SK-N-SH (cell line): ENCODE measurements at regions not wholly inside any gene's neighbourhood (a gene's known extent, or its start where the extent isn't known, plus 50 kb on each side); places are given as distances from the start of the nearest gene placed in this dataset.

Experiments
- CTCF ChIA-PET: fragments of 300-600, 350-600 bp; formaldehyde crosslinking; extraction: SDS; loops from one replicate; lab custom pipeline; 2021; lab: Yijun Ruan, JAX
- POLR2A ChIA-PET: fragments of 350-600 bp; sonication (Branson Sonifier 250); formaldehyde crosslinking; extraction: SDS; loops from one replicate; lab custom pipeline; 2020; ENCODE audit warnings: antibody characterized with exemption, inconsistent platforms; lab: Yijun Ruan, JAX
- DNase-seq: peaks from one replicate; pipeline ENCODE4 v3.0.0; 2012
- H2AFZ ChIP-seq: fragments of 200-600 bp; sonication (generic); 2 replicates; pipeline ENCODE4 v1.8.1; 2016; ENCODE audit warnings: antibody characterized with exemption, mild to moderate bottlenecking, low read depth
- H3F3A ChIP-seq: fragments of 200-600 bp; sonication (generic); replicated peaks from 2 replicates; pipeline ENCODE3; 2016; ENCODE audit warnings: antibody characterized with exemption, mild to moderate bottlenecking; ENCODE audit not compliant: insufficient read depth
- H3K27ac ChIP-seq, 2 experiments: fragments of 200-500 bp in 1 of 2; fragments of 200-600 bp in 1 of 2; sonication (Bioruptor generic) in 1 of 2; sonication (generic), shearing (Covaris generic) in 1 of 2; 2 replicates each; pipeline versions ENCODE4 v1.5.1 to v1.6.1; 2014 to 2016; ENCODE audit warnings: low read depth in 2 of 2, inconsistent platforms in 1 of 2, low read length in 1 of 2, mild to moderate bottlenecking in 1 of 2, mixed read lengths in 1 of 2
- H3K27me3 ChIP-seq: fragments of 200-600 bp; sonication (generic), shearing (Covaris generic); 2 replicates; pipeline ENCODE4 v1.6.1; 2016; ENCODE audit warnings: mixed run types; ENCODE audit not compliant: insufficient read depth
- H3K36me3 ChIP-seq, 2 experiments: fragments of 200-500 bp in 1 of 2; fragments of 200-600 bp in 1 of 2; sonication (Bioruptor generic) in 1 of 2; sonication (generic) in 1 of 2; replicated peaks in 1 of 2; 2 replicates each; pipeline versions ENCODE3 to v1.5.1; 2014 to 2016; ENCODE audit warnings: low read length in 1 of 2, mild to moderate bottlenecking in 1 of 2; ENCODE audit not compliant: insufficient read depth in 2 of 2, control insufficient read depth in 1 of 2
- H3K4me1 ChIP-seq, 2 experiments: fragments of 200-500 bp in 1 of 2; fragments of 200-600 bp in 1 of 2; sonication (Bioruptor generic) in 1 of 2; sonication (generic), shearing (Covaris generic) in 1 of 2; 2 replicates each; pipeline versions ENCODE4 v1.5.1 to v1.6.1; 2014 to 2016; ENCODE audit warnings: low read depth in 1 of 2, low read length in 1 of 2, mixed run types in 1 of 2; ENCODE audit not compliant: insufficient read depth in 2 of 2, control insufficient read depth in 1 of 2
- H3K4me2 ChIP-seq: fragments of 200-600 bp; sonication (generic), shearing (Covaris generic); 2 replicates; pipeline ENCODE4 v1.6.1; 2017; ENCODE audit warnings: mixed run types
- H3K4me3 ChIP-seq, 2 experiments: fragments of 200-500 bp in 1 of 2; fragments of 200-600 bp in 1 of 2; sonication (Bioruptor generic) in 1 of 2; sonication (generic), shearing (Covaris generic) in 1 of 2; 2 replicates each; pipeline versions ENCODE4 v1.5.1 to v1.8.1; 2014 to 2016; ENCODE audit warnings: low read depth in 2 of 2, inconsistent platforms in 1 of 2, low read length in 1 of 2, mild to moderate bottlenecking in 1 of 2, mixed read lengths in 1 of 2, moderate library complexity in 1 of 2
- H3K79me2 ChIP-seq: fragments of 200-600 bp; sonication (generic); 2 replicates; pipeline ENCODE4 v1.8.1; 2017; ENCODE audit warnings: mild to moderate bottlenecking; ENCODE audit not compliant: insufficient read depth
- H3K9ac ChIP-seq: fragments of 200-600 bp; sonication (generic); 2 replicates; pipeline ENCODE4 v1.6.1; 2017; ENCODE audit warnings: mixed run types
- H3K9me2 ChIP-seq: fragments of 200-600 bp; sonication (generic); 2 replicates; pipeline ENCODE4 v1.6.1; 2017; ENCODE audit warnings: mixed run types
- H3K9me3 ChIP-seq: fragments of 200-600 bp; sonication (generic); 2 replicates; pipeline ENCODE4 v1.6.1; 2017; ENCODE audit warnings: mixed run types, mild to moderate bottlenecking, moderate library complexity
- H4K20me1 ChIP-seq: fragments of 200-600 bp; sonication (generic); 2 replicates; pipeline ENCODE4 v1.6.1; 2017; ENCODE audit warnings: mild to moderate bottlenecking, mixed run types; ENCODE audit not compliant: insufficient read depth
- EZH2phosphoT487 ChIP-seq: fragments of 200-600 bp; sonication (generic); IDR thresholded peaks from 2 replicates; pipeline ENCODE4 v1.6.1; 2017; ENCODE audit warnings: low read depth, mixed run types, mild to moderate bottlenecking, antibody characterized with exemption, moderate library complexity, borderline replicate concordance
- FOXJ3 ChIP-seq: sonication (generic); formaldehyde crosslinking; IDR thresholded peaks from 2 replicates; pipeline ENCODE4 v1.5.1; 2020; ENCODE audit warnings: mild to moderate bottlenecking, missing genetic modification reagents
- FOXM1 ChIP-seq: IDR thresholded peaks from 2 replicates; pipeline ENCODE4 v1.4.0; 2012; ENCODE audit warnings: low read depth, mild to moderate bottlenecking
- GABPA ChIP-seq: IDR thresholded peaks from 2 replicates; pipeline ENCODE4 v1.4.0; 2012; ENCODE audit warnings: low read depth, mild to moderate bottlenecking
- JUND ChIP-seq: IDR thresholded peaks from 2 replicates; pipeline ENCODE4 v1.4.0; 2012
- RAD21 ChIP-seq: IDR thresholded peaks from 2 replicates; pipeline ENCODE4 v1.6.1; 2012; ENCODE audit warnings: mild to moderate bottlenecking, low read length
- RCOR1 ChIP-seq: fragments of 150-350 bp; IDR thresholded peaks from 2 replicates; pipeline ENCODE4 v1.6.1; 2017; ENCODE audit warnings: antibody characterized with exemption, low read length
- REST ChIP-seq: IDR thresholded peaks from 2 replicates; pipeline ENCODE4 v1.6.1; 2012; ENCODE audit warnings: mild to moderate bottlenecking, low read depth, low read length, moderate library complexity
- RFX5 ChIP-seq: IDR thresholded peaks from 2 replicates; pipeline ENCODE4 v1.6.1; 2012; ENCODE audit warnings: mild to moderate bottlenecking, improper control_type of control experiment, low read length
- TCF12 ChIP-seq: IDR thresholded peaks from 2 replicates; pipeline ENCODE4 v1.4.0; 2012
- TEAD4 ChIP-seq: IDR thresholded peaks from 2 replicates; pipeline ENCODE4 v1.4.0; 2012; ENCODE audit warnings: mild to moderate bottlenecking, borderline replicate concordance; ENCODE audit not compliant: insufficient read depth
- USF1 ChIP-seq: IDR thresholded peaks from 2 replicates; pipeline ENCODE4 v1.4.0; 2012; ENCODE audit warnings: low read depth, borderline replicate concordance
- WGBS: methylation state at CpG from one replicate; pipeline ENCODE4 v1.1.6; 2017; ENCODE audit warnings: low lambda C conversion rate; 5-methylcytosine and 5-hydroxymethylcytosine counted together

DNA sequence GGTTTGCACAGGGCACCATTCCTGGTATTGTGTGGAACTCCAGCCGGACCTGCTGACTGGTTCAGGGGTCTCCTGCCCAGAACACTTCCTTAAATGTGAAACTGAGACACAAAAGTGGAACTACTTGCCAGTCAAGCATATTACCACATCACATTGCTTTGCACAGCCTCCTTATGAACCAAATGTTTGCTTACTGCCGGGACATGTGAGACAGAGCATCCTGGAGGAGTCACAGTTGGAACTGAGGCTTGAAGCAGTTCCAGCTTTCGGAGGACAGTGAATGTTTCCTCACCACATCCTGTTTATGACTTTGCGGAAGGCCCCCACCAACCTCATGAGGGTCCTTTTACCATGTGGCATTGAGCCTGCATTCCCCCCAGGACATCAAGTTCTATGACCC, 105.8 kb upstream of the ARHGAP42 start:
- H3K4me1 ChIP-seq = no peaks in the 10 kb centered on the region
- no peaks in the 10 kb centered on the region for H3K9me2 ChIP-seq
- 0 out of 2 replicates have a peak, but pooled peaks cover 7% of the 10 kb centered on the region for H3K27me3 ChIP-seq
- no peaks in the 10 kb centered on the region for H3K79me2 ChIP-seq
- ChIA-PET CTCF (no interaction called here), POLR2A (no interaction called here)
- H3F3A ChIP-seq = no peaks in the 10 kb centered on the region
- DNase-seq = no peak
- WGBS = 16% methylated on average over 3 of the region's 4 CpGs
- no peak overlapping the region for H3K9ac ChIP-seq
- H3K4me3 ChIP-seq = no peak overlapping the region
- no peaks in the 10 kb centered on the region for H3K9me3 ChIP-seq
- H3K27ac ChIP-seq = no peak overlapping the region
- no peaks in the 10 kb centered on the region for H3K36me3 ChIP-seq
- H2AFZ ChIP-seq = no peak overlapping the region
- no peaks in the 10 kb centered on the region for H4K20me1 ChIP-seq
- no peak overlapping the region for H3K4me2 ChIP-seq
- TF ChIP-seq RAD21 = no peak
- no peak for TF ChIP-seq TEAD4

- WGBS = 14% methylated on average over 3 of the region's 3 CpGs
- H3K27ac ChIP-seq = no peak overlapping the region
Observed at GRCh38 chr11:100584201-100584985, 102.7 kb upstream of the ARHGAP42 start.

More at GRCh38 chr11:100584201-100584985, 102.7 kb upstream of the ARHGAP42 start:
- no peaks in the 10 kb centered on the region for H3K4me1 ChIP-seq
- CTCF ChIA-PET = no interaction called here
- no peaks in the 10 kb centered on the region for H3F3A ChIP-seq
- no peaks in the 10 kb centered on the region for H3K79me2 ChIP-seq
- TF ChIP-seq EZH2phosphoT487 (no peak), FOXJ3 (CRISPR knock-in tag) (no peak), TEAD4 (no peak), GABPA (no peak), REST (no peak), RCOR1 (no peak), RAD21 (no peak), RFX5 (no peak), FOXM1 (no peak), USF1 (no peak), TCF12 (no peak), JUND (no peak)
- no peaks in the 10 kb centered on the region for H4K20me1 ChIP-seq
- no peak overlapping the region for H2AFZ ChIP-seq
- no peaks in the 10 kb centered on the region for H3K36me3 ChIP-seq
- H3K4me2 ChIP-seq = no peak overlapping the region
- no peaks in the 10 kb centered on the region for H3K9me3 ChIP-seq
- H3K9ac ChIP-seq = no peak overlapping the region
- DNase-seq = no peak
- POLR2A ChIA-PET = no interaction called here
- H3K9me2 ChIP-seq = no peaks in the 10 kb centered on the region
- H3K27me3 ChIP-seq = peaks cover 7% of the 10 kb centered on the region; the same call in 1 of the 2 replicates
- H3K4me3 ChIP-seq = no peak overlapping the region
